D341Med (cell line): ENCODE measurements at regions not wholly inside any gene's neighbourhood (a gene's known extent, or its start where the extent isn't known, plus 50 kb on each side); places are given as distances from the start of the nearest gene placed in this dataset.

Source experiments
- DNase-seq: peaks from one replicate; pipeline ENCODE4 v3.0.0; 2012; ENCODE audit warnings: low spot score

- DNase-seq: no peak
Measured at GRCh38 chr2:189370719-189371118, 70.6 kb upstream of the WDR75 start.

GRCh38 chr2:189372688-189373257, 68.5 kb upstream of the WDR75 start:
- no peak for DNase-seq

GRCh38 chr2:189374481-189374880, 66.8 kb upstream of the WDR75 start:
- no peak for DNase-seq

- no peak for DNase-seq
Measured at GRCh38 chr2:189375842-189376241, 65.4 kb upstream of the WDR75 start.

- DNase-seq: no peak
Measured at GRCh38 chr2:189379287-189379630, 62.0 kb upstream of the WDR75 start.

- no peak for DNase-seq
Measured at GRCh38 chr2:189379731-189380261, 61.5 kb upstream of the WDR75 start.

GRCh38 chr2:189382668-189383067, 58.6 kb upstream of the WDR75 start:
- DNase-seq: no peak

GRCh38 chr2:189386741-189387140, 54.5 kb upstream of the WDR75 start:
- no peak for DNase-seq

- DNase-seq: no peak
Measured at GRCh38 chr2:189391201-189391600, 50.1 kb upstream of the WDR75 start.
